Large intestine (tissue), 3 donors: ENCODE measurements at regions not wholly inside any gene's neighbourhood (a gene's known extent, or its start where the extent isn't known, plus 50 kb on each side); places are given as distances from the start of the nearest gene placed in this dataset.
A peak's percentile ranks its signal among the peaks of the same experiment; 100 is the strongest.

ENCODE experiments used
- DNase-seq, 2 donors: peaks; one replicate each; pipeline versions ENCODE4 v3.0.0 to v3.0.0-alpha.2; 2013
- H3K27ac ChIP-seq: one replicate; pipeline ENCODE4 v1.5.1; 2013; ENCODE audit warnings: low read length
- H3K27me3 ChIP-seq: 2 replicates; pipeline ENCODE4 v1.6.1; 2013; ENCODE audit warnings: low read length; ENCODE audit not compliant: control insufficient read depth, insufficient read depth
- H3K36me3 ChIP-seq: 2 replicates; pipeline ENCODE4 v1.6.1; 2013; ENCODE audit warnings: low read length; ENCODE audit not compliant: control insufficient read depth, insufficient read depth
- H3K4me1 ChIP-seq: one replicate; pipeline ENCODE4 v1.6.1; 2013; ENCODE audit warnings: low read length; ENCODE audit not compliant: control insufficient read depth, insufficient read depth
- H3K4me3 ChIP-seq: one replicate; pipeline ENCODE4 v1.5.1; 2013; ENCODE audit warnings: low read length
- H3K9me3 ChIP-seq: one replicate; pipeline ENCODE4 v1.6.1; 2013; ENCODE audit warnings: mild to moderate bottlenecking, low read depth, low read length, moderate library complexity; ENCODE audit not compliant: control insufficient read depth
- WGBS: methylation state at CpG from one replicate; pipeline ENCODE4 v1.1.5; 2013; ENCODE audit warnings: low lambda C conversion rate; ENCODE audit not compliant: insufficient coverage; 5-methylcytosine and 5-hydroxymethylcytosine counted together

GRCh38 chr4:151459375-151459774 is 50.4 kb downstream of the FHIP1A start:
- peak in 1 of 2 donors; percentile 26 for DNase-seq
- Histone ChIP-seq H3K4me3 (no peak overlapping the region), H3K27me3 (no peaks in the 10 kb centered on the region), H3K4me1 (no peaks in the 10 kb centered on the region), H3K9me3 (no peaks in the 10 kb centered on the region), H3K36me3 (no peaks in the 10 kb centered on the region), H3K27ac (no peak overlapping the region)
- 8% methylated on average over 2 of the region's 5 CpGs for WGBS

GRCh38 chr4:151460434-151460833 is 51.5 kb downstream of the FHIP1A start:
- H3K4me3 ChIP-seq = no peak overlapping the region
- no peaks in the 10 kb centered on the region for H3K4me1 ChIP-seq
- DNase-seq = no peak
- no peaks in the 10 kb centered on the region for H3K9me3 ChIP-seq
- no peaks in the 10 kb centered on the region for H3K27me3 ChIP-seq
- no peaks in the 10 kb centered on the region for H3K36me3 ChIP-seq
- no CpG with 5 or more reads among the region's 1 CpG for WGBS
- no peak overlapping the region for H3K27ac ChIP-seq

DNA sequence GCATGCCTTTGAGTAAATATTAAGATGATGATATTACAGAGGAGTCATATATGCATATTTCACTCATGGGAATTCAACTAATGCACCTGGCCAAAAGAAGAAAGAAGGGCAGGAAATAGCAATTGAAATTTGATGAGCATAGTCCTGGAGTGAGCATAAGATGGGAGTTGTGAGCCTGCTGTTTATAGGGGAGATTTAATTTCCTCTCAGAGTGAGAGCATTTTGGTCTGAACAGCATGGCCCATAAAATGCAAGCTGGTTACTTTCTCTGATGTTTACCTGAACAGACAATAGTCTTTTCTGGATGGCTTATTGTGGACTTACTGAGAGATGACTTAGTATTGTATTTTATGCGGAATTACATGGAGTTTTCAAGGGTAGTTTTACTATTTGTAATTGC is 53.6 kb downstream of the FHIP1A start:
- no peaks in the 10 kb centered on the region for H3K4me1 ChIP-seq
- H3K27ac ChIP-seq = no peak overlapping the region
- DNase-seq = no peak
- no peak overlapping the region for H3K4me3 ChIP-seq
- H3K27me3 ChIP-seq = no peaks in the 10 kb centered on the region
- no CpG with 5 or more reads among the region's 1 CpG for WGBS
- no peaks in the 10 kb centered on the region for H3K9me3 ChIP-seq
- H3K36me3 ChIP-seq = no peaks in the 10 kb centered on the region

GRCh38 chr4:151468715-151469696 is 60.0 kb downstream of the FHIP1A start:
- DNase-seq = no peak
- no peaks in the 10 kb centered on the region for H3K9me3 ChIP-seq
- no peaks in the 10 kb centered on the region for H3K4me1 ChIP-seq
- no peak overlapping the region for H3K4me3 ChIP-seq
- H3K27ac ChIP-seq = no peak overlapping the region
- no peaks in the 10 kb centered on the region for H3K27me3 ChIP-seq
- H3K36me3 ChIP-seq = no peaks in the 10 kb centered on the region
- WGBS = 93% methylated on average over 2 of the region's 3 CpGs

DNA sequence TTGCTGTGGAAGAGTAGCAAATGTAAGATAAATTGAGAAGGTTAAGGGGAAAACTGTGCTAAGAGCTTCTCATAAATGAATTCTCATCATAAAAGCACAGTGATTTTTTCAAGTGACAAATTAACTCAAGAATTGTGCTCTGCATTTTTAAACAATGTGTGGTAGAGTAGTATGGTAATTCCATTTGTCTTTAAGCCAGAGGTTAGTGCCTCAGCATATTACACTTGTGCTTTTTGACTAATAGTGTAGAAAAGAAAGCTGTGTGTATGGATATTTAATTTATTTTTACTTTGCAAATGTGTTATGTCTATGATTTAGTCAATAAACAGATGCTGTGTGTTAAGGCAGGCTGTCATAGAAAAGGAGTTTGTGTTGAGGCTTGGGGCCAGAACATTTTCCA is 61.0 kb downstream of the FHIP1A start:
- H3K9me3 ChIP-seq = no peaks in the 10 kb centered on the region
- no peak overlapping the region for H3K27ac ChIP-seq
- no peak overlapping the region for H3K4me3 ChIP-seq
- DNase-seq = no peak
- H3K36me3 ChIP-seq = no peaks in the 10 kb centered on the region
- no peaks in the 10 kb centered on the region for H3K4me1 ChIP-seq
- no peaks in the 10 kb centered on the region for H3K27me3 ChIP-seq

DNA sequence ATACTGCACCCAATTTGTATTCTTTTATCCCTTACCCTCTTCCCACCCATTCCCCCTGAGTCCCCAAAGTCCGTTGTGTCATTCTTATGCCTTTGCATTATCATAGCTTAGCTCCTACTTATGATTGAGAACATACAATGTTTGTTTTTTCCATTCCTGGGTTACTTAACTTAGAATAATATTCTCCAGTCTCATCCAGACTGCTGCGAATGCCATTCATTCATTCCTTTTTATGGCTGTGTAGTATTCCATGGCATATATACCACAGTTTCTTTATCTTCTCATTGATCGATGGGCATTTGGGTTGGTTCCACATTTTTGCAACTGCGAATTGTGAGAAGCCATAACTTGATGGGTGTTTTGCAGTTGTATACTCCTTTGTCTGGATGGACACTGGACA is 62.8 kb downstream of the FHIP1A start:
- no peak for DNase-seq
- no peaks in the 10 kb centered on the region for H3K4me1 ChIP-seq
- no peak overlapping the region for H3K4me3 ChIP-seq
- H3K27ac ChIP-seq = no peak overlapping the region
- H3K9me3 ChIP-seq = no peaks in the 10 kb centered on the region
- 100% methylated on average over 2 of the region's 4 CpGs for WGBS
- no peaks in the 10 kb centered on the region for H3K27me3 ChIP-seq
- no peaks in the 10 kb centered on the region for H3K36me3 ChIP-seq

GRCh38 chr4:151472297-151472696 is 63.3 kb downstream of the FHIP1A start:
- Histone ChIP-seq H3K36me3 (no peaks in the 10 kb centered on the region), H3K4me3 (no peak overlapping the region), H3K9me3 (no peaks in the 10 kb centered on the region), H3K27ac (no peak overlapping the region), H3K27me3 (no peaks in the 10 kb centered on the region), H3K4me1 (no peaks in the 10 kb centered on the region)
- DNase-seq = no peak
- 43% methylated on average over 1 of the region's 1 CpG for WGBS

GRCh38 chr4:151472711-151473110 is 63.7 kb downstream of the FHIP1A start:
- H3K27ac ChIP-seq = no peak overlapping the region
- no peaks in the 10 kb centered on the region for H3K27me3 ChIP-seq
- WGBS = 100% methylated on average over 1 of the region's 1 CpG
- H3K4me3 ChIP-seq = no peak overlapping the region
- H3K36me3 ChIP-seq = no peaks in the 10 kb centered on the region
- DNase-seq = no peak
- no peaks in the 10 kb centered on the region for H3K4me1 ChIP-seq
- no peaks in the 10 kb centered on the region for H3K9me3 ChIP-seq

DNA sequence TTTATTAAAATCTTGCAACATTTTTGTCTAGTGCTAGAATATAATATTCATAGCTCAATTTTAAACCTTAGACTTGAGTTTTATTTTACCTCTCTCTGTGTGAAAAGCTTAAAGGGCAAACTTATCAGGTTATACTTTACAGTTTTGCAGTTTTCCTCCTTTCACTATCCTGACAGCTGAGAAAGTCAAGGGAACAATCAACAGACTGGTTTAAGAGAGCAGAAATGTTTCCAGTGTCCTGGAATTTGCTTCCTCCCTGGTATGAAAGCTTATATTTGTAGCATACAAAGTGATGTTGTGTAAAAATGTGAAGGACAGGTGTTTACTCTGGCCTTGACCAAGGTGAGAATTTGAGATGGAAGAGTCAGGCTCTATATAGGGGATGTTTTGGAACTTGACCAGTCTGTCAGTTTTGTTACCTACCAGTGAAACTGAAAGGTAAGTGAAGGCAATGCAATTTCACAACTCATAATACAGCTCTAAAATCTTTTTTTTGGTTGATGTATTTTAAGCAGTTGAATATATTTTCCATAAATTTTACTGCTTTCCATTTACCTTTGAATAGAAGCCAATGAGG is 64.6 kb downstream of the FHIP1A start:
- Histone ChIP-seq H3K9me3 (no peaks in the 10 kb centered on the region), H3K4me1 (no peaks in the 10 kb centered on the region), H3K4me3 (no peak overlapping the region), H3K36me3 (no peaks in the 10 kb centered on the region), H3K27me3 (no peaks in the 10 kb centered on the region), H3K27ac (no peak overlapping the region)
- DNase-seq = peak in 1 of 2 donors; percentile 9

- DNase-seq = no peak
- no peak overlapping the region for H3K4me3 ChIP-seq
- H3K36me3 ChIP-seq = no peaks in the 10 kb centered on the region
- no peaks in the 10 kb centered on the region for H3K27me3 ChIP-seq
- no peak overlapping the region for H3K27ac ChIP-seq
- no peaks in the 10 kb centered on the region for H3K9me3 ChIP-seq
- H3K4me1 ChIP-seq = no peaks in the 10 kb centered on the region
- WGBS = 82% methylated on average over 2 of the region's 4 CpGs
These were observed 66.2 kb downstream of the FHIP1A start for GRCh38 chr4:151475035-151475714.
